HCEC 1CT (cell line): ENCODE measurements at regions not wholly inside any gene's neighbourhood (a gene's known extent, or its start where the extent isn't known, plus 50 kb on each side); places are given as distances from the start of the nearest gene placed in this dataset.
A peak's percentile ranks its signal among the peaks of the same experiment; 100 is the strongest.

Experiments used
- DNase-seq: peaks from one replicate; pipeline ENCODE4 v3.0.0-alpha.2; 2017

DNA sequence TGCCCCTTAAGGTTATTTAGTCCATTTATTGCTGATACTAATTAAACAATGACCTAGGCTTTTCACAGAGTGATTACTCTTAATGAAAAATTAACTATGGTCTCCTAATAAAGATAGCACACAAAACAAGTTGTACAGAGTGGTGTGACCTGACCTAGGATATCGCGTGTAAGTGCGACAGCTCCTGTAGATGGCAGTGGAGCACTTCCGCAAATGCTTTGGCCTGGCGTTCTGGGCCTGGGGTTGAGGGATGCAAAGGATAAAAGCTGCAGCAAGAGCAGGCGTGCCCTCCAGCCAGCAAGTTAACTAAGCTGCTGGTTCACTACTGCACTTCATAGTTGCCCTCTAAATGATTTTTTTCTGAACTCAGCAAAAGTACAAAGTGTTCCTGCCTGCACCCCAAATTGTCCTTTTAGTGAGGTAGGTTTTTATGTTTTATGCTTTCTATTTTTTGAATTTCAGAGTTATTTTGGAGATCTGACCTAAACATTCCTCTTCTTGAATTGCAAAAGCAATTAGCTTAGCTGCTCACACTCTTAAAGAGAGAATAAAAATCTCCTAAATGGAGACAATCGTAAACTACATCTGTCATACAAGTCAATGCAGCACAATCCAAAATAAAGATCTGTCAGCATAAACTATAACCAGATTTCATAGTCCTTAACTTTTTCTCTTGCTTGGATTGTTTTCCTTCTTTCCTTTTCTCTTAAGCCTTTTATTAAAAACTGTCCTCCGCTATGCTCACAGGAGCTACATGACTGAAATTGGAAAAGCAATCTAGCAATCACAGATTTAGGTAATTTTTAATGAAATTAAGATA is 379.6 kb downstream of the LRIG3 start:
- peak; percentile 86 for DNase-seq

DNA sequence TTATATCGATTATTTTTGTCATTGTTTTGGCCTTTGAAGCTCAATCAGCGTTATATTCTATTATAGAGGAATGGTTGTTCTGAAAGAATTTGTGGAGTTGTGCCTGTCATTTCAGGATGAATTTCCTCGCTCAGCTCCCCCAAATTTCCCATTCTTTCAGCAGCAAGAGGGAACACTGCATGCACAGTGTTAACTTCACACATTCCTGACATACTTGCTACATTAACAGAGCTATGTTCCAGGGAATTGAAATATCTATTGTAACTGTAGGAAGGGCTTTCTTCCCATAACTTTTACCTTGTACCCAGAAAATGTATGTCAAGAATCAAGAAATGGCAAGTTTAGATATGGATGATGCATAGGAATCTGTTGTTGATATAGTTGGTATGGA is 379.0 kb downstream of the LRIG3 start:
- peak; percentile 63 for DNase-seq

- no peak for DNase-seq
These were observed 376.0 kb downstream of the LRIG3 start for GRCh38 chr12:58544281-58544680.

- no peak for DNase-seq
These were observed 373.1 kb downstream of the LRIG3 start for GRCh38 chr12:58547217-58547616.

GRCh38 chr12:58548801-58549200 is 371.5 kb downstream of the LRIG3 start:
- no peak for DNase-seq

- no peak for DNase-seq
These were observed 365.7 kb downstream of the LRIG3 start for GRCh38 chr12:58554522-58555157.

GRCh38 chr12:58557171-58557570 is 363.1 kb downstream of the LRIG3 start:
- peak; percentile 80 for DNase-seq

- no peak for DNase-seq
These were observed 362.6 kb downstream of the LRIG3 start for GRCh38 chr12:58557661-58558060.

- DNase-seq, result no peak
These were observed 356.7 kb downstream of the LRIG3 start for GRCh38 chr12:58563621-58564020.

DNA sequence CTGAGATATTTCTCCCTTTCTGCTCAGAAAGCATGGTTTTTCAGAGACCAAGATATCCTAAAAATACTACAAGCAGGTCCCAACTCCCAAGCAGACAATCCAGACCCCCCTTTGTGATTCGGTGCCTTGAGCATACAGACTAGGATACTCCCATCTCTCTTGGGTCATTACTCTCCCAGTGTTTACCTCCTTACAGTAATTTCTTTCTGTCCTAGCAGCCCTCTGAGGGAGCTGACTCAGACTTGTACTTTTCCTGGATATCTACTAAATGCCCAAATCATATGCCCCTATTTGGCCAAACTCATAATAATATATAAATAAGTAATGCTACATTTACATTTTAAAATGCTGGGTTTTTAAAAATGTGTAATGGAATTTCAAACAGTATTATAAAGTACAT is 355.6 kb downstream of the LRIG3 start:
- peak; percentile 63 for DNase-seq

- DNase-seq, result peak; percentile 94
These were observed 353.7 kb downstream of the LRIG3 start for GRCh38 chr12:58566599-58566998.

DNA sequence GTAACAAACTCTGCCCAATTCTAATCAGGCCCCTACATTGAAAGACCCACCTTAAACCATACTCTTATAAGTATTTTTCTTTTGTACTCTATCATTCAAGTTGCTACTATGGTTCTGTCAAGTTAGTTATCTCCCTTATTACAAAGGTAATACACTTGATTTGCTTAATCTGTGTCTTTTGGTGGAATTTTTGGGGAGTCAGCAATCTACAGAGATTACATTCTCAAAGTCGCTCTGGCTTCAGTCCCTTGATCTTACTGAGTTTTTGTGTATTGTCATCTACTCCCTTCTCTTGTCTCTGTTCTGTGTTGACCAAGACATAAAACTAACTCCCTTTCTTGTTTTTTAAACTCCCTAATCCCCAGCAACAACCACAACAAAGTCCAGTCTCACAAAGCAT is 353.1 kb downstream of the LRIG3 start:
- DNase-seq, result no peak

DNA sequence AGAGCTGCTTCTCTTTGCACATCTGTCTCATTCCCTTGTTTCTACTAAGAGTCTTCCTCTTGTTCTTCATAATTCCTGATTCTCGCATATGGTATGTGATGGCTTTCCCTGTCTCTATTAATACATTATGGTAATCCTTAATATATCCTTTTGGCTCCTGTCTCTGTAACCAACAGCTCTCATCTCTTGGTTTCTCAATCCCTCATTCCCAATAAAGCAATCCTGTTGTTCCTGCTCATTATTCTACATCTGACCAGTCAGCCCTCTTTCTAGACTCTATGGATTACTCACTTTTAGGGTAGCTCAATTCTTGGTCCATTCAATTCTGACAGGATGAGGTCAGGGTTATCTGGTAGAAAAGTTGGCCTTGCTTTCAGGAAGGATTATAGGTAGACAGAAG is 349.9 kb downstream of the LRIG3 start:
- no peak for DNase-seq

DNA sequence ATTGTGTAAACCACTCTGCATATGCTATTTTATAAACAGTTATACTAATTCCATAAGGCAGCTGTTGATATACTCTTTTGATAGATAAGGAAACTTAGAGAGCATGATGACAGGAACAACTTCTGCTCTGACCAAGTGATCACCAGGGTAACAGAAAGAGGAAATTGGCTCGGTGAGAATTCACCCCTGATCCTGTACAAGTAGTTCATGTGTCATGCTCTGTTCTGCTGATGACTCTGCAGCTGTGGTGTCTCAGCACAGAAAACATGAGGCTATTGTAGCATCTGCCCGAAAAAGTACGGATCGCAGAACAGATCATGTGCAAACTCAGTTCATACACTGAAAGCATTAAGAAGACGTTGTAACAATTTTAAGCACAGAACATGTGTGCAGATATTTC is 345.0 kb downstream of the LRIG3 start:
- DNase-seq, result peak; percentile 85

- no peak for DNase-seq
These were observed 344.2 kb downstream of the LRIG3 start for GRCh38 chr12:58576081-58576480.

DNA sequence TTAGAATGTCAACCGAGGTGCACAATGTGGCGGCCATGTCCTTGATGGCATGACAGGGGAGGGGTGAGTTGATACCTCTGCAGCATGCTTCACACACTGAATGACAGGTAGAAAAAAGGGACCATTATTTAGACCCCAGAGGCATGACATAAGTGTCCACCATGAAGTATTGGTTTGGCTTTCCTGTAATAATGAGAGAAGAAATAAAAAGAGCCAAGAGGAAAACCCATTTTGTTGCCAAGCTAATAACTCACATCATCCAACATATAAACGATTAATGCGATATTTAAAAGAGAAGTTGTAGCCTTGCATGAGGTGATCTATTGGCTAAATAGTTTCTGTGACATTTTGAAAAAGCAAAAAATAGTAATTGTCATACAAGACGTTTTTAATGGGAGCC is 343.4 kb downstream of the LRIG3 start:
- DNase-seq, result no peak

GRCh38 chr12:58580095-58580494 is 340.2 kb downstream of the LRIG3 start:
- DNase-seq, result no peak

- peak; percentile 65 for DNase-seq
These were observed 336.8 kb downstream of the LRIG3 start for GRCh38 chr12:58583529-58583928.

DNA sequence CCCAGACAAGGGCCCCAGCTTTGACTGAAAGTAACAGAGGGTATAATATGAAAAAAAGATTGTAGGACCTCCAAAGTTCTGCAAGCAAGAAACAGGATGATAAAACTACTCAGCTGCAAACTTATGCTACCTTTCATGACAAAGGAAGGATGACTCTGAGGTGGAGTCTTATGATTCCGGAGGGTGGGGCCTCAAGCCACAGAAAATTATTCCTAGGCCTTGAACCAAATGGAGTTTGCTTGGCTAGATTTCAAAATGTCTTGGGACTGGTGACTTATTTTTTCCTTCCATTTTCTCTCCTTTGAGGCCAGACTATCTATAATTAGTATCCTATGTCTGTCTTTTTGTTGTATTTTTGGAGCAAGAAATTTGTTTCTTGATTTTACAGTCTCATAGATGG is 336.4 kb downstream of the LRIG3 start:
- no peak for DNase-seq

- no peak for DNase-seq
These were observed 335.4 kb downstream of the LRIG3 start for GRCh38 chr12:58584880-58585279.

DNA sequence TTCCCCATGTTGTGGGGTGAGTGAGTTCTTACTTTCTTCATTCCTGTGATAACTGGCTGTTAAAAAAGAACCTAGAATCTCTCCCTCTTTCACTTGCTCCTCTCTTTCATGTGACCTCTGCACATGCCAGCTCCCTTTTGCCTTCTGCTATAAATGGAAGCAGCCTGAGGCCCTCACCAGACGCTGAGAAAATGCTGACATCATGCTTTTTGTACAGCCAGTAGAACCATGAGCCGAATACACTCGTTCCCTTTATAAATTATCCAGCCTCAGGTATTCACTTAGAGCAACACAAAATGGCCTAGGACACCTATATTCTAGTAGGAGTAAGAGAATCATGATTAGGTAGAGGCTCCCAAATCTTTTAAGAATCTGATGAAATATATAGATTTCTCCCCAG is 333.5 kb downstream of the LRIG3 start:
- no peak for DNase-seq

DNA sequence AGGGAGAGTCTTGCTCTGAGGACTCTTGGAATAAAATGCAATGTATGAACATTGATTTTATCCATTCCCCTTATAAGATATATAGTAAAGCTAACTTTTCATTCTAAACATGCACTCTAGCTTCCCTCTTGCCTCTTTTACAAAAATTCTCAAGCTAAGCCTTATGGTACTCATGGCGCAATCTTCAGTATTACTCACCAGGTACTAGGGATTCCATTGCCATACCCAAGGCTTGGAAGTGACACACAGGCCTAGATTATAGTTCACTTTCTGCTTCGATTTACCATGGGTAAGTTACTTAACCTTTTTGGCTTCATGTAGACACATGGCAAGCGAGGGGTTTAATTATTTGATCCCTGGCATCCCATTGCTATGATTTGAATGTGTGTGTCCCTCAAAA is 331.5 kb downstream of the LRIG3 start:
- peak; percentile 82 for DNase-seq

DNA sequence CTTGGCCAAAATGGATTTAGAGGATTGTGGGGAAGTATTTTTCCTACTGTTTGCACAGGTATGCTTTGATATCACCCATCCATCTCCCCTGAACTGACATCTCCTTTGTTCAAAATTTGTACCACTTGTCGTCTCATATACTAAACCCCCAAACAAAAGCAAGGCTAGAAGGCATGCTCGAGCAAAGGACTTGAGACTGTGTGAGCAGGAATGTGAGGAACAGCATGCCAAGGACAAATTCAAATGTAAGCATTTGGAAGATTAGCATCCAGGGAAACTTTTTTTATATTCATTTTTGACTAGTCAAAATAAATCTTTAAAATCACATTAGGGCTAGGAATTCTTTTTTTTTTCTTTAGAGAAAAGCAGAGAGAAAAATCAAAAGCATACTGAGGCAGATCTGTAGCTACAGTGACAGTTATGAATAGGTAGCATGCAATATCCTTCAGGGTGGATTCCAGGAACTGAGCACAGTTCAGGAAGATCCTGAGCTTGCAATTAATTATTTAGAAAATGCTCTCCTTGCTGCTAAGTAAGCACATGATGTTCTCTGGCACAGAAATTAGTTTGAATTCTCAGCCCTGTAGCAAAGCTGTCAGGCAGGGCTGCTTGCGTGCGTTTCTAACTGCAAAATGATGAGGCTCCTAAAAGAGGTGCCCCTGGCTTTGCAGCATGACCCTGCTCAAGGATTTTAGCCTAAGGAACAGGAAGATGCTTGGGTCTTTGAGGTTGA is 327.7 kb downstream of the LRIG3 start:
- DNase-seq, result no peak
